HG02610 (cell line): ENCODE measurements at regions not wholly inside any gene's neighbourhood (a gene's known extent, or its start where the extent isn't known, plus 50 kb on each side); places are given as distances from the start of the nearest gene placed in this dataset.
"Not testable (repeated sequence)": the region's sequence is repeated elsewhere in the genome, so short reads cannot be mapped to it uniquely, and the experiment has no call there.

Source experiments
- ATAC-seq: cut with Tn5 transposase; IDR thresholded peaks from one replicate; pipeline ENCODE4 v1.9.1; 2021; ENCODE audit warnings: mild to moderate bottlenecking, moderate library complexity; ENCODE audit not compliant: unreplicated experiment

- ATAC-seq, result no peak
Measured at GRCh38 chr5:13108265-13108664, 836.2 kb downstream of the DNAH5 start.

GRCh38 chr5:13107537-13107936, 837.0 kb downstream of the DNAH5 start:
- ATAC-seq, result no peak

GRCh38 chr5:13081116-13081515, 863.4 kb downstream of the DNAH5 start:
- no peak for ATAC-seq

- not testable (repeated sequence) for ATAC-seq
Measured at GRCh38 chr5:13072936-13073335, 871.6 kb downstream of the DNAH5 start.

- no peak for ATAC-seq
Measured at GRCh38 chr5:13063088-13063487, 881.4 kb downstream of the DNAH5 start.

- no peak for ATAC-seq
Measured at GRCh38 chr5:13045897-13046551, 898.5 kb downstream of the DNAH5 start.

- no peak for ATAC-seq
Measured at GRCh38 chr5:13034061-13034460, 910.4 kb downstream of the DNAH5 start.

- ATAC-seq, result no peak
Measured at GRCh38 chr5:13029211-13029610, 915.3 kb downstream of the DNAH5 start.

GRCh38 chr5:13027874-13028273, 916.6 kb downstream of the DNAH5 start:
- ATAC-seq, result no peak

GRCh38 chr5:13019729-13020128, 924.8 kb downstream of the DNAH5 start:
- no peak for ATAC-seq

- no peak for ATAC-seq
Measured at GRCh38 chr5:13003457-13003856, 941.0 kb downstream of the DNAH5 start.

GRCh38 chr5:12999667-13000066, 944.8 kb downstream of the DNAH5 start:
- no peak for ATAC-seq

- no peak for ATAC-seq
Measured at GRCh38 chr5:12985142-12985541, 959.3 kb downstream of the DNAH5 start.

GRCh38 chr5:12974856-12975255, 969.6 kb downstream of the DNAH5 start:
- ATAC-seq, result no peak

GRCh38 chr5:12965804-12966203, 978.7 kb downstream of the DNAH5 start:
- no peak for ATAC-seq

GRCh38 chr5:12959713-12960112, 984.8 kb downstream of the DNAH5 start:
- no peak for ATAC-seq

- no peak for ATAC-seq
Measured at GRCh38 chr5:12952409-12952808, 992.1 kb downstream of the DNAH5 start.

GRCh38 chr5:12951846-12952245, 992.6 kb downstream of the DNAH5 start:
- no peak for ATAC-seq

GRCh38 chr5:12947379-12947778, 997.1 kb downstream of the DNAH5 start:
- ATAC-seq, result no peak

- not testable (repeated sequence) for ATAC-seq
Measured at GRCh38 chr5:12945477-12945876, 999.0 kb downstream of the DNAH5 start.

- ATAC-seq, result no peak
Measured at GRCh38 chr5:12936221-12936620, 1008.3 kb downstream of the DNAH5 start.

- no peak for ATAC-seq
Measured at GRCh38 chr5:12934722-12935121, 1009.8 kb downstream of the DNAH5 start.

GRCh38 chr5:12920527-12920926, 1016.3 kb upstream of the CTNND2 start:
- no peak for ATAC-seq
